DOHH2 (cell line): ENCODE measurements at regions not wholly inside any gene's neighbourhood (a gene's known extent, or its start where the extent isn't known, plus 50 kb on each side); places are given as distances from the start of the nearest gene placed in this dataset.

Experiments used
- H3F3A ChIP-seq: fragments of 200-600 bp; sonication (generic), shearing (Covaris generic); 2 replicates; pipeline ENCODE4 v1.6.0; 2016; ENCODE audit warnings: antibody characterized with exemption, mild to moderate bottlenecking; ENCODE audit not compliant: control insufficient read depth, insufficient read depth
- H3K27ac ChIP-seq: fragments of 200-600 bp; sonication (generic); 2 replicates; pipeline ENCODE4 v1.5.1; 2014; ENCODE audit warnings: low read depth, mild to moderate bottlenecking, low read length, moderate library complexity
- H3K27me3 ChIP-seq: fragments of 200-600 bp; sonication (generic); 2 replicates; pipeline ENCODE4 v1.6.1; 2014; ENCODE audit warnings: mild to moderate bottlenecking, low read length, mixed read lengths; ENCODE audit not compliant: control insufficient read depth
- H3K36me3 ChIP-seq: fragments of 200-600 bp; sonication (generic); 2 replicates; pipeline ENCODE4 v1.6.1; 2014; ENCODE audit warnings: mild to moderate bottlenecking, low read length, moderate library complexity, mixed read lengths; ENCODE audit not compliant: control insufficient read depth
- H3K4me1 ChIP-seq: fragments of 200-600 bp; sonication (generic); 2 replicates; pipeline ENCODE4 v1.6.1; 2014; ENCODE audit warnings: mild to moderate bottlenecking, low read length, mixed read lengths; ENCODE audit not compliant: control insufficient read depth
- H3K4me2 ChIP-seq: fragments of 200-600 bp; sonication (generic); 2 replicates; pipeline ENCODE4 v1.6.0; 2014; ENCODE audit warnings: mild to moderate bottlenecking, low read length, moderate library complexity
- H3K4me3 ChIP-seq: fragments of 200-600 bp; sonication (generic); 2 replicates; pipeline ENCODE4 v1.5.1; 2014; ENCODE audit warnings: mild to moderate bottlenecking, low read length, mixed read lengths
- H3K79me2 ChIP-seq: fragments of 200-600 bp; sonication (generic); 2 replicates; pipeline ENCODE4 v1.6.1; 2014; ENCODE audit warnings: mild to moderate bottlenecking, low read length, mixed read lengths; ENCODE audit not compliant: control insufficient read depth
- H3K9me2 ChIP-seq: fragments of 200-600 bp; sonication (generic); replicated peaks from 2 replicates; pipeline ENCODE4 v1.6.1; 2014; ENCODE audit warnings: mild to moderate bottlenecking, low read length, mixed read lengths; ENCODE audit not compliant: control insufficient read depth
- H3K9me3 ChIP-seq: fragments of 200-600 bp; sonication (generic); 2 replicates; pipeline ENCODE4 v1.6.1; 2014; ENCODE audit warnings: antibody characterized with exemption, low read length, mixed read lengths; ENCODE audit not compliant: control insufficient read depth, insufficient read depth
- H4K20me1 ChIP-seq: fragments of 200-600 bp; sonication (generic); 2 replicates; pipeline ENCODE4 v1.6.0; 2014; ENCODE audit warnings: low read depth, mild to moderate bottlenecking, antibody characterized with exemption, low read length, moderate library complexity; ENCODE audit not compliant: control insufficient read depth, insufficient read depth
- CTCF ChIP-seq: fragments of 200-600 bp; sonication (generic); IDR thresholded peaks from one replicate; pipeline ENCODE4 v1.5.1; 2014; ENCODE audit warnings: antibody characterized with exemption, mild to moderate bottlenecking, low read depth, low read length; ENCODE audit not compliant: poor library complexity, severe bottlenecking
- EZH2phosphoT487 ChIP-seq: fragments of 200-600 bp; sonication (generic); IDR thresholded peaks from 2 replicates; pipeline ENCODE4 v1.6.1; 2017; ENCODE audit warnings: borderline replicate concordance, mild to moderate bottlenecking, antibody characterized with exemption, low read length, moderate library complexity, mixed read lengths

GRCh38 chr1:106121728-106122127 is 934.7 kb upstream of the PRMT6 start:
- Histone ChIP-seq H3K4me3 (no peak overlapping the region), H3K36me3 (no peaks in the 10 kb centered on the region), H3K4me1 (no peaks in the 10 kb centered on the region), H3K9me2 (no peaks in the 10 kb centered on the region), H4K20me1 (no peaks in the 10 kb centered on the region), H3F3A (no peaks in the 10 kb centered on the region), H3K27me3 (no peaks in the 10 kb centered on the region), H3K4me2 (no peak overlapping the region), H3K27ac (no peak overlapping the region), H3K9me3 (peaks cover 16% of the 10 kb centered on the region; the same call in 1 of the 2 replicates), H3K79me2 (no peaks in the 10 kb centered on the region)
- TF ChIP-seq EZH2phosphoT487 (no peak), CTCF (no peak)

- TF ChIP-seq EZH2phosphoT487: no peak
- no peak for TF ChIP-seq CTCF
- H3K4me2 ChIP-seq: no peak overlapping the region
- H3K27ac ChIP-seq: no peak overlapping the region
- H3K27me3 ChIP-seq: no peaks in the 10 kb centered on the region
- no peaks in the 10 kb centered on the region for H3K9me3 ChIP-seq
- no peaks in the 10 kb centered on the region for H3F3A ChIP-seq
- H3K4me3 ChIP-seq: no peak overlapping the region
- no peaks in the 10 kb centered on the region for H3K4me1 ChIP-seq
- H4K20me1 ChIP-seq: no peaks in the 10 kb centered on the region
- no peaks in the 10 kb centered on the region for H3K9me2 ChIP-seq
- H3K79me2 ChIP-seq: no peaks in the 10 kb centered on the region
- no peaks in the 10 kb centered on the region for H3K36me3 ChIP-seq
Observed at GRCh38 chr1:106134561-106134960, 921.9 kb upstream of the PRMT6 start.

GRCh38 chr1:106173101-106173500 is 883.4 kb upstream of the PRMT6 start:
- H3K4me2 ChIP-seq: no peak overlapping the region
- no peaks in the 10 kb centered on the region for H3K9me3 ChIP-seq
- H3K9me2 ChIP-seq: no peaks in the 10 kb centered on the region
- H3K79me2 ChIP-seq: no peaks in the 10 kb centered on the region
- TF ChIP-seq EZH2phosphoT487: no peak
- TF ChIP-seq CTCF: no peak
- no peak overlapping the region for H3K4me3 ChIP-seq
- no peaks in the 10 kb centered on the region for H3K4me1 ChIP-seq
- no peak overlapping the region for H3K27ac ChIP-seq
- no peaks in the 10 kb centered on the region for H4K20me1 ChIP-seq
- no peaks in the 10 kb centered on the region for H3K36me3 ChIP-seq
- no peaks in the 10 kb centered on the region for H3F3A ChIP-seq
- H3K27me3 ChIP-seq: no peaks in the 10 kb centered on the region

- no peak overlapping the region for H3K4me3 ChIP-seq
- H3K9me3 ChIP-seq: peaks cover 5% of the 10 kb centered on the region; the same call in 1 of the 2 replicates
- H3K79me2 ChIP-seq: no peaks in the 10 kb centered on the region
- no peaks in the 10 kb centered on the region for H3K4me1 ChIP-seq
- H3K9me2 ChIP-seq: no peaks in the 10 kb centered on the region
- no peaks in the 10 kb centered on the region for H3K27me3 ChIP-seq
- no peak for TF ChIP-seq CTCF
- TF ChIP-seq EZH2phosphoT487: no peak
- no peaks in the 10 kb centered on the region for H3K36me3 ChIP-seq
- H3F3A ChIP-seq: no peaks in the 10 kb centered on the region
- H3K4me2 ChIP-seq: no peak overlapping the region
- no peaks in the 10 kb centered on the region for H4K20me1 ChIP-seq
- no peak overlapping the region for H3K27ac ChIP-seq
Observed at GRCh38 chr1:106178791-106179190, 877.7 kb upstream of the PRMT6 start.
